ENCODE measurements at regions not wholly inside any gene's neighbourhood (a gene's known extent, or its start where the extent isn't known, plus 50 kb on each side); places are given as distances from the start of the nearest gene placed in this dataset.

GRCh38 chr12:131589966-131590365 is 120.9 kb upstream of the SFSWAP start:
- no peak for TF ChIP-seq POLR2A (IDR thresholded peaks at IDR 0.05)
- TF ChIP-seq CTCF (IDR thresholded peaks at IDR 0.05) = no peak

Data from uterus (tissue), 2 donors.